ENCODE measurements at regions not wholly inside any gene's neighbourhood (a gene's known extent, or its start where the extent isn't known, plus 50 kb on each side); places are given as distances from the start of the nearest gene placed in this dataset.

DNA sequence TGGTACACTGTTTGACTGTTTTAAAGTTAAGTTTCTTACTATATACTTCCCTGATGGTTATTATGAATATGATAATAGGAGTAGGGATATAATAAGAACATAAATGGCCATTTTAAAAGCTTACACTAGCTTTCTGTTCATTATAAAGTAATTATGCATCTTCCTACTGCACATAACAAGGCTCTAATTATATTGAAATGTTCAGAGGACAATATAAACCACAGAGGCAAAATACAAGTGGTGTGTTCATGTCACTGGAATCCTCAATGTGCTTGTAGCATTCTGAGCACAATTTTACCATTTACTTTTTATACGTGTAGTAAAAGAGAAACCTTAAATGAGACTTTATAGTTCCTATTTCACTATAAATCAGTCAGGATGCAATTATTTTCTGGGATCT, 268.3 kb downstream of the TMA16 start:
- TF ChIP-seq, protein P1, sequence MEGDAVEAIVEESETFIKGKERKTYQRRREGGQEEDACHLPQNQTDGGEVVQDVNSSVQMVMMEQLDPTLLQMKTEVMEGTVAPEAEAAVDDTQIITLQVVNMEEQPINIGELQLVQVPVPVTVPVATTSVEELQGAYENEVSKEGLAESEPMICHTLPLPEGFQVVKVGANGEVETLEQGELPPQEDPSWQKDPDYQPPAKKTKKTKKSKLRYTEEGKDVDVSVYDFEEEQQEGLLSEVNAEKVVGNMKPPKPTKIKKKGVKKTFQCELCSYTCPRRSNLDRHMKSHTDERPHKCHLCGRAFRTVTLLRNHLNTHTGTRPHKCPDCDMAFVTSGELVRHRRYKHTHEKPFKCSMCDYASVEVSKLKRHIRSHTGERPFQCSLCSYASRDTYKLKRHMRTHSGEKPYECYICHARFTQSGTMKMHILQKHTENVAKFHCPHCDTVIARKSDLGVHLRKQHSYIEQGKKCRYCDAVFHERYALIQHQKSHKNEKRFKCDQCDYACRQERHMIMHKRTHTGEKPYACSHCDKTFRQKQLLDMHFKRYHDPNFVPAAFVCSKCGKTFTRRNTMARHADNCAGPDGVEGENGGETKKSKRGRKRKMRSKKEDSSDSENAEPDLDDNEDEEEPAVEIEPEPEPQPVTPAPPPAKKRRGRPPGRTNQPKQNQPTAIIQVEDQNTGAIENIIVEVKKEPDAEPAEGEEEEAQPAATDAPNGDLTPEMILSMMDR (IDR thresholded peaks at IDR 0.05; ENCODE audit: low read depth, low read length) = no peak
- TF ChIP-seq EZH2phosphoT487 (IDR thresholded peaks at IDR 0.05; ENCODE audit: low read depth) = no peak

Measured in OCI-LY3 (cell line).